GM21447 (cell line): ENCODE measurements at regions not wholly inside any gene's neighbourhood (a gene's known extent, or its start where the extent isn't known, plus 50 kb on each side); places are given as distances from the start of the nearest gene placed in this dataset.
"Not testable (repeated sequence)": the region's sequence is repeated elsewhere in the genome, so short reads cannot be mapped to it uniquely, and the experiment has no call there.

Source experiments
- ATAC-seq: cut with Tn5 transposase; IDR thresholded peaks from one replicate; pipeline ENCODE4 v1.9.1; 2021; ENCODE audit not compliant: unreplicated experiment

- peak; percentile 30 for ATAC-seq
Observed at GRCh38 chrX:120753413-120754251, 122.0 kb downstream of the CT47B1 start.

- no peak for ATAC-seq
Observed at GRCh38 chrX:120752431-120753082, 122.7 kb upstream of the C1GALT1C1 start.

- ATAC-seq = no peak
Observed at GRCh38 chrX:120751683-120752082, 121.8 kb upstream of the C1GALT1C1 start.

GRCh38 chrX:120750381-120750780, 120.5 kb upstream of the C1GALT1C1 start:
- ATAC-seq = no peak

- ATAC-seq = peak; percentile 83
Observed at GRCh38 chrX:120749141-120749846, 119.4 kb upstream of the C1GALT1C1 start.

- ATAC-seq = no peak
Observed at GRCh38 chrX:120746153-120746552, 116.3 kb upstream of the C1GALT1C1 start.

- ATAC-seq = no peak
Observed at GRCh38 chrX:120742946-120743665, 113.3 kb upstream of the C1GALT1C1 start.

- no peak for ATAC-seq
Observed at GRCh38 chrX:120741452-120741851, 111.6 kb upstream of the C1GALT1C1 start.

GRCh38 chrX:120740072-120740471, 110.2 kb upstream of the C1GALT1C1 start:
- no peak for ATAC-seq

- no peak for ATAC-seq
Observed at GRCh38 chrX:120739300-120739699, 109.4 kb upstream of the C1GALT1C1 start.

GRCh38 chrX:120736989-120737388, 107.1 kb upstream of the C1GALT1C1 start:
- no peak for ATAC-seq

GRCh38 chrX:120735966-120736365, 106.1 kb upstream of the C1GALT1C1 start:
- ATAC-seq = no peak

- no peak for ATAC-seq
Observed at GRCh38 chrX:120732879-120733278, 103.0 kb upstream of the C1GALT1C1 start.

- ATAC-seq = no peak
Observed at GRCh38 chrX:120732461-120732860, 102.6 kb upstream of the C1GALT1C1 start.

GRCh38 chrX:120731386-120731785, 101.5 kb upstream of the C1GALT1C1 start:
- no peak for ATAC-seq

- ATAC-seq = not testable (repeated sequence)
Observed at GRCh38 chrX:120729506-120730255, 99.8 kb upstream of the C1GALT1C1 start.

- ATAC-seq = no peak
Observed at GRCh38 chrX:120727911-120728310, 98.1 kb upstream of the C1GALT1C1 start.

- ATAC-seq = no peak
Observed at GRCh38 chrX:120727452-120727851, 97.6 kb upstream of the C1GALT1C1 start.

GRCh38 chrX:120726294-120726693, 96.4 kb upstream of the C1GALT1C1 start:
- peak; percentile 99 for ATAC-seq

- no peak for ATAC-seq
Observed at GRCh38 chrX:120725874-120726273, 96.0 kb upstream of the C1GALT1C1 start.
